Astrocyte (in vitro differentiated cells and primary cell): ENCODE measurements at regions not wholly inside any gene's neighbourhood (a gene's known extent, or its start where the extent isn't known, plus 50 kb on each side); places are given as distances from the start of the nearest gene placed in this dataset.

Experiments
- CTCF ChIP-seq: IDR thresholded peaks from 2 replicates; pipeline ENCODE4 v1.5.1; 2011; ENCODE audit warnings: low read depth, mild to moderate bottlenecking, inconsistent platforms, low read length, moderate library complexity; ENCODE audit not compliant: insufficient read depth
- EZH2 ChIP-seq: IDR thresholded peaks from 2 replicates; pipeline ENCODE4 v1.6.1; 2012; ENCODE audit warnings: mild to moderate bottlenecking, low read length, inconsistent platforms; ENCODE audit not compliant: insufficient read depth

- TF ChIP-seq CTCF (no peak), EZH2 (no peak)
These were observed 51.3 kb upstream of the ATXN3L start for GRCh38 chrX:13371186-13371585.
